Lower lobe of right lung (tissue), 2 donors: ENCODE measurements at regions not wholly inside any gene's neighbourhood (a gene's known extent, or its start where the extent isn't known, plus 50 kb on each side); places are given as distances from the start of the nearest gene placed in this dataset.

Experiments used
- ATAC-seq, 2 donors: fragments of 200-7000 bp; cut with Tn5 transposase; one replicate each; pipeline ENCODE4 v1.9.1; 2020 to 2022; ENCODE audit warnings: mild to moderate bottlenecking in 2 of 2, moderate library complexity in 2 of 2
- DNase-seq: peaks from one replicate; pipeline ENCODE4 v3.0.0-alpha.2; 2020
- H3K27ac ChIP-seq: fragments of 200-600 bp; one replicate; pipeline ENCODE4 v1.8.0; 2022
- H3K27me3 ChIP-seq: fragments of 200-600 bp; one replicate; pipeline ENCODE4 v1.8.0; 2022; ENCODE audit warnings: low read depth
- H3K36me3 ChIP-seq: fragments of 200-600 bp; one replicate; pipeline ENCODE4 v1.8.0; 2022; ENCODE audit warnings: mild to moderate bottlenecking
- H3K4me1 ChIP-seq: fragments of 200-600 bp; one replicate; pipeline ENCODE4 v1.8.0; 2022
- H3K4me3 ChIP-seq: fragments of 200-600 bp; one replicate; pipeline ENCODE4 v1.8.0; 2022; ENCODE audit warnings: mild to moderate bottlenecking
- H3K9me3 ChIP-seq: fragments of 200-600 bp; one replicate; pipeline ENCODE4 v1.8.0; 2022
- CTCF ChIP-seq: fragments of 200-600 bp; IDR thresholded peaks from one replicate; pipeline ENCODE4 v1.8.0; 2022; ENCODE audit warnings: antibody characterized with exemption, mild to moderate bottlenecking
- intact Hi-C: fragments of 100-400 bp; cut with DNase I; formaldehyde crosslinking; loops from one replicate; pipeline ENCODE4 v1.11.0; 2022
- donor health status: DM: no; HTN: yes; CAD: no; lungs with severe emphysema.

- Histone ChIP-seq H3K4me1 (peaks cover 15% of the 10 kb centered on the region), H3K4me3 (no peak overlapping the region), H3K36me3 (no peaks in the 10 kb centered on the region), H3K27me3 (no peaks in the 10 kb centered on the region), H3K9me3 (no peaks in the 10 kb centered on the region), H3K27ac (no peak overlapping the region)
- TF ChIP-seq CTCF, result no peak
- no peak for ATAC-seq
- intact Hi-C loops, result no loop called here
- no peak for DNase-seq
Measured at GRCh38 chr15:93454788-93455187, 365.8 kb upstream of the RGMA start.

GRCh38 chr15:93452537-93453211, 363.7 kb upstream of the RGMA start:
- H3K4me3 ChIP-seq, result no peak overlapping the region
- H3K27ac ChIP-seq, result no peak overlapping the region
- H3K4me1 ChIP-seq, result peaks cover 15% of the 10 kb centered on the region
- intact Hi-C loops, result no loop called here
- H3K27me3 ChIP-seq, result no peaks in the 10 kb centered on the region
- H3K36me3 ChIP-seq, result no peaks in the 10 kb centered on the region
- DNase-seq, result no peak
- no peak for ATAC-seq
- H3K9me3 ChIP-seq, result no peaks in the 10 kb centered on the region
- TF ChIP-seq CTCF, result no peak

- intact Hi-C loops, result no loop called here
- no peak for TF ChIP-seq CTCF
- peak; percentile 19 to 82 for ATAC-seq
Measured at GRCh38 chr15:93451822-93452221, 362.8 kb upstream of the RGMA start.

GRCh38 chr15:93451265-93451664, 362.3 kb upstream of the RGMA start:
- DNase-seq (no peak), ATAC-seq (no peak)
- Histone ChIP-seq H3K36me3 (no peaks in the 10 kb centered on the region), H3K27ac (no peak overlapping the region), H3K4me1 (peaks cover 15% of the 10 kb centered on the region), H3K4me3 (no peak overlapping the region), H3K9me3 (no peaks in the 10 kb centered on the region), H3K27me3 (no peaks in the 10 kb centered on the region)
- TF ChIP-seq CTCF, result no peak
- intact Hi-C loops, result no loop called here

More at GRCh38 chr15:93451822-93452221, 362.8 kb upstream of the RGMA start:
- no peaks in the 10 kb centered on the region for H3K36me3 ChIP-seq
- no peak overlapping the region for H3K4me3 ChIP-seq
- H3K9me3 ChIP-seq, result no peaks in the 10 kb centered on the region
- DNase-seq, result no peak
- H3K27me3 ChIP-seq, result no peaks in the 10 kb centered on the region
- H3K27ac ChIP-seq, result no peak overlapping the region
- H3K4me1 ChIP-seq, result peaks cover 15% of the 10 kb centered on the region

GRCh38 chr15:93449798-93450197, 360.8 kb upstream of the RGMA start:
- TF ChIP-seq CTCF, result no peak

More at GRCh38 chr15:93449798-93450197, 360.8 kb upstream of the RGMA start:
- Histone ChIP-seq H3K4me1 (peaks cover 15% of the 10 kb centered on the region), H3K9me3 (no peaks in the 10 kb centered on the region), H3K27me3 (no peaks in the 10 kb centered on the region), H3K27ac (no peak overlapping the region), H3K4me3 (no peak overlapping the region), H3K36me3 (no peaks in the 10 kb centered on the region)
- DNase-seq, result no peak
- intact Hi-C loops, result no loop called here
- ATAC-seq, result no peak
